ENCODE measurements at regions not wholly inside any gene's neighbourhood (a gene's known extent, or its start where the extent isn't known, plus 50 kb on each side); places are given as distances from the start of the nearest gene placed in this dataset.

GRCh38 chr18:2168022-2168421, 403.3 kb downstream of the METTL4 start:
- DNase-seq (ENCODE audit: insufficient read length, low spot score, missing footprints), result no peak
- no peak for TF ChIP-seq CTCF (IDR thresholded peaks at IDR 0.05; ENCODE audit: extremely low read depth, low read depth, low read length)
- Histone ChIP-seq H3K36me3 (ENCODE audit: insufficient read depth, low read length) (no peaks in the 10 kb centered on the region), H2AFZ (ENCODE audit: low read length) (no peak overlapping the region), H3K4me2 (ENCODE audit: insufficient read depth, low read length) (no peak overlapping the region), H3K4me3 (ENCODE audit: insufficient read depth, low read length) (no peak overlapping the region), H3K27ac (ENCODE audit: low read depth, low read length) (no peak overlapping the region), H4K20me1 (ENCODE audit: insufficient read depth, low read length) (no peaks in the 10 kb centered on the region), H3K9me3 (ENCODE audit: low read depth, low read length) (no peaks in the 10 kb centered on the region), H3K4me1 (ENCODE audit: insufficient read depth, low read length) (no peaks in the 10 kb centered on the region), H3K79me2 (ENCODE audit: insufficient read depth, low read length) (no peaks in the 10 kb centered on the region), H3K27me3 (ENCODE audit: insufficient read depth, low read length) (no peaks in the 10 kb centered on the region)

GRCh38 chr18:2169656-2170055, 401.6 kb downstream of the METTL4 start:
- no peak overlapping the region for H3K4me3 ChIP-seq (ENCODE audit: insufficient read depth, low read length)
- H3K4me2 ChIP-seq (ENCODE audit: insufficient read depth, low read length), result no peak overlapping the region
- H3K27ac ChIP-seq (ENCODE audit: low read depth, low read length), result no peak overlapping the region
- H3K9me3 ChIP-seq (ENCODE audit: low read depth, low read length), result no peaks in the 10 kb centered on the region
- no peaks in the 10 kb centered on the region for H3K36me3 ChIP-seq (ENCODE audit: insufficient read depth, low read length)
- H3K79me2 ChIP-seq (ENCODE audit: insufficient read depth, low read length), result no peaks in the 10 kb centered on the region
- H4K20me1 ChIP-seq (ENCODE audit: insufficient read depth, low read length), result no peaks in the 10 kb centered on the region
- no peak for TF ChIP-seq CTCF (IDR thresholded peaks at IDR 0.05; ENCODE audit: extremely low read depth, low read depth, low read length)
- H3K27me3 ChIP-seq (ENCODE audit: insufficient read depth, low read length), result no peaks in the 10 kb centered on the region
- H2AFZ ChIP-seq (ENCODE audit: low read length), result no peak overlapping the region
- no peaks in the 10 kb centered on the region for H3K4me1 ChIP-seq (ENCODE audit: insufficient read depth, low read length)
- DNase-seq (ENCODE audit: insufficient read length, low spot score, missing footprints), result no peak

- no peak overlapping the region for H3K4me2 ChIP-seq (ENCODE audit: insufficient read depth, low read length)
- no peak for TF ChIP-seq CTCF (IDR thresholded peaks at IDR 0.05; ENCODE audit: extremely low read depth, low read depth, low read length)
Observed at GRCh38 chr18:2171840-2172625, 399.3 kb downstream of the METTL4 start.

GRCh38 chr18:2172881-2173280, 398.4 kb downstream of the METTL4 start:
- no peak overlapping the region for H3K4me3 ChIP-seq (ENCODE audit: insufficient read depth, low read length)
- no peak for DNase-seq (ENCODE audit: insufficient read length, low spot score, missing footprints)
- H3K36me3 ChIP-seq (ENCODE audit: insufficient read depth, low read length), result no peaks in the 10 kb centered on the region
- no peaks in the 10 kb centered on the region for H4K20me1 ChIP-seq (ENCODE audit: insufficient read depth, low read length)
- H3K9me3 ChIP-seq (ENCODE audit: low read depth, low read length), result no peaks in the 10 kb centered on the region
- no peak for TF ChIP-seq CTCF (IDR thresholded peaks at IDR 0.05; ENCODE audit: extremely low read depth, low read depth, low read length)
- no peak overlapping the region for H3K27ac ChIP-seq (ENCODE audit: low read depth, low read length)
- H3K27me3 ChIP-seq (ENCODE audit: insufficient read depth, low read length), result no peaks in the 10 kb centered on the region
- H3K79me2 ChIP-seq (ENCODE audit: insufficient read depth, low read length), result no peaks in the 10 kb centered on the region
- no peak overlapping the region for H3K4me2 ChIP-seq (ENCODE audit: insufficient read depth, low read length)
- H3K4me1 ChIP-seq (ENCODE audit: insufficient read depth, low read length), result no peaks in the 10 kb centered on the region
- H2AFZ ChIP-seq (ENCODE audit: low read length), result no peak overlapping the region

More at GRCh38 chr18:2171840-2172625, 399.3 kb downstream of the METTL4 start:
- Histone ChIP-seq H3K4me3 (ENCODE audit: insufficient read depth, low read length) (no peak overlapping the region), H3K27me3 (ENCODE audit: insufficient read depth, low read length) (no peaks in the 10 kb centered on the region), H2AFZ (ENCODE audit: low read length) (no peak overlapping the region), H3K79me2 (ENCODE audit: insufficient read depth, low read length) (no peaks in the 10 kb centered on the region), H3K36me3 (ENCODE audit: insufficient read depth, low read length) (no peaks in the 10 kb centered on the region), H3K4me1 (ENCODE audit: insufficient read depth, low read length) (no peaks in the 10 kb centered on the region), H3K9me3 (ENCODE audit: low read depth, low read length) (no peaks in the 10 kb centered on the region), H3K27ac (ENCODE audit: low read depth, low read length) (no peak overlapping the region), H4K20me1 (ENCODE audit: insufficient read depth, low read length) (no peaks in the 10 kb centered on the region)
- DNase-seq (ENCODE audit: insufficient read length, low spot score, missing footprints), result no peak

Data from osteoblast (primary cell).